ENCODE measurements at regions not wholly inside any gene's neighbourhood (a gene's known extent, or its start where the extent isn't known, plus 50 kb on each side); places are given as distances from the start of the nearest gene placed in this dataset.

DNA sequence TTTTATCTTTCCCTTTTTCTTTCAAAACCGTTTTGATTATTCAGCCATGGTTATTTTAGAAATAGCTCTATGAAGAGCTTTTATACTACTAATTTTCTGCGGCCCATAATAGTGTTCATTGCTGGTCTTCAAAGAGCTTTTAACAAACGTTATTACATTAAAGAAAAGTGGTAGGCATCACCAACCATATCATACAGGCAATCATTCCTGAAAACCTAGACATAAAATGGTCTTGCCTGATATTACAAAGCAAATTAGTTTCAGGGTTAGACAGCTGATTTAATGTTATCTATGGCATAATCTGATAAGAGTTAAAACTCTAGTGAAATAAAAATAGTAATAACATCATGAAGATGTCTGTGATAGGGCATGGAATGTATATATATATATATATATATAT lies 89.7 kb upstream of the CNTN1 start:
- H3K27ac ChIP-seq (ENCODE audit: low read depth in 1 of 2, low read length in 2 of 2), result no peak overlapping the region
- H3K9me3 ChIP-seq (ENCODE audit: control insufficient read depth in 4 of 4, low read length in 3 of 4), result no peaks in the 10 kb centered on the region
- H3K36me3 ChIP-seq (ENCODE audit: control insufficient read depth in 4 of 4, insufficient read depth in 3 of 4, low read depth in 1 of 4, low read length in 3 of 4), result no peaks in the 10 kb centered on the region
- no peak for DNase-seq (ENCODE audit: low spot score)
- H3K4me3 ChIP-seq (ENCODE audit: low read depth in 1 of 3, low read length in 3 of 3), result no peak overlapping the region
- no peaks in the 10 kb centered on the region for H3K4me1 ChIP-seq (ENCODE audit: control insufficient read depth in 4 of 4, insufficient read depth in 4 of 4, low read length in 3 of 4)
- TF ChIP-seq, protein P1, sequence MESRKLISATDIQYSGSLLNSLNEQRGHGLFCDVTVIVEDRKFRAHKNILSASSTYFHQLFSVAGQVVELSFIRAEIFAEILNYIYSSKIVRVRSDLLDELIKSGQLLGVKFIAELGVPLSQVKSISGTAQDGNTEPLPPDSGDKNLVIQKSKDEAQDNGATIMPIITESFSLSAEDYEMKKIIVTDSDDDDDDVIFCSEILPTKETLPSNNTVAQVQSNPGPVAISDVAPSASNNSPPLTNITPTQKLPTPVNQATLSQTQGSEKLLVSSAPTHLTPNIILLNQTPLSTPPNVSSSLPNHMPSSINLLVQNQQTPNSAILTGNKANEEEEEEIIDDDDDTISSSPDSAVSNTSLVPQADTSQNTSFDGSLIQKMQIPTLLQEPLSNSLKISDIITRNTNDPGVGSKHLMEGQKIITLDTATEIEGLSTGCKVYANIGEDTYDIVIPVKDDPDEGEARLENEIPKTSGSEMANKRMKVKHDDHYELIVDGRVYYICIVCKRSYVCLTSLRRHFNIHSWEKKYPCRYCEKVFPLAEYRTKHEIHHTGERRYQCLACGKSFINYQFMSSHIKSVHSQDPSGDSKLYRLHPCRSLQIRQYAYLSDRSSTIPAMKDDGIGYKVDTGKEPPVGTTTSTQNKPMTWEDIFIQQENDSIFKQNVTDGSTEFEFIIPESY (IDR thresholded peaks at IDR 0.05), result no peak
- TF ChIP-seq, protein P2, sequence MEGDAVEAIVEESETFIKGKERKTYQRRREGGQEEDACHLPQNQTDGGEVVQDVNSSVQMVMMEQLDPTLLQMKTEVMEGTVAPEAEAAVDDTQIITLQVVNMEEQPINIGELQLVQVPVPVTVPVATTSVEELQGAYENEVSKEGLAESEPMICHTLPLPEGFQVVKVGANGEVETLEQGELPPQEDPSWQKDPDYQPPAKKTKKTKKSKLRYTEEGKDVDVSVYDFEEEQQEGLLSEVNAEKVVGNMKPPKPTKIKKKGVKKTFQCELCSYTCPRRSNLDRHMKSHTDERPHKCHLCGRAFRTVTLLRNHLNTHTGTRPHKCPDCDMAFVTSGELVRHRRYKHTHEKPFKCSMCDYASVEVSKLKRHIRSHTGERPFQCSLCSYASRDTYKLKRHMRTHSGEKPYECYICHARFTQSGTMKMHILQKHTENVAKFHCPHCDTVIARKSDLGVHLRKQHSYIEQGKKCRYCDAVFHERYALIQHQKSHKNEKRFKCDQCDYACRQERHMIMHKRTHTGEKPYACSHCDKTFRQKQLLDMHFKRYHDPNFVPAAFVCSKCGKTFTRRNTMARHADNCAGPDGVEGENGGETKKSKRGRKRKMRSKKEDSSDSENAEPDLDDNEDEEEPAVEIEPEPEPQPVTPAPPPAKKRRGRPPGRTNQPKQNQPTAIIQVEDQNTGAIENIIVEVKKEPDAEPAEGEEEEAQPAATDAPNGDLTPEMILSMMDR (IDR thresholded peaks at IDR 0.05; ENCODE audit: low read depth, low read length, missing input control), result no peak
- TF ChIP-seq RAD21 (IDR thresholded peaks at IDR 0.05) (no peak), YY1 (IDR thresholded peaks at IDR 0.05) (no peak)
- no peak overlapping the region for H3K9ac ChIP-seq (ENCODE audit: low read depth in 1 of 2, low read length in 2 of 2)
- WGBS, result 49% methylated on average over 3 of the region's 3 CpGs
- peaks cover 0 to 4% (median 0%) of the 10 kb centered on the region in 4 donors for H3K27me3 ChIP-seq (ENCODE audit: control insufficient read depth in 4 of 4, insufficient read depth in 4 of 4, low read length in 3 of 4)

DNA sequence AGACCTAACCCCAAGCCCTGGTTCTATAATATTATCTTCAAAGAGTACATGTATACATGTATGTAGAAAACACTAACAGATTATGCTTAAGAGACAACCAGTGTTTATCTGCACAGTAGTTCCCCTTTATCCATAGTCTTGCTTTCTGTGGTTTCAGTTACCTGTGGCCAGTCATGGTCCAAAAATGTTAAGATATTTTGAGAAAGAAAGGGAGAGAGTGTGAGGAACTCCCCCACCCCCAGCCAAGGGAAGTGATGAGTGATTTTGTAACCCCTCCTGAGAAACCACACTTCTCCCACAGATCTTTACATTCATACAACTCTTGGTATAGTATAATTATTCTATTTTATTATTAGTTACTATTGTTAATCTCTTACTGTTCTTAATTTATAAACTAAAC lies 77.3 kb upstream of the CNTN1 start:
- Histone ChIP-seq H3K36me3 (ENCODE audit: control insufficient read depth in 4 of 4, insufficient read depth in 3 of 4, low read depth in 1 of 4, low read length in 3 of 4) (no peaks in the 10 kb centered on the region), H3K27me3 (ENCODE audit: control insufficient read depth in 4 of 4, insufficient read depth in 4 of 4, low read length in 3 of 4) (no peaks in the 10 kb centered on the region), H3K9me3 (ENCODE audit: control insufficient read depth in 4 of 4, low read length in 3 of 4) (no peaks in the 10 kb centered on the region), H3K9ac (ENCODE audit: low read depth in 1 of 2, low read length in 2 of 2) (no peak overlapping the region), H3K27ac (ENCODE audit: low read depth in 1 of 2, low read length in 2 of 2) (no peak overlapping the region), H3K4me3 (ENCODE audit: low read depth in 1 of 3, low read length in 3 of 3) (no peak overlapping the region), H3K4me1 (ENCODE audit: control insufficient read depth in 4 of 4, insufficient read depth in 4 of 4, low read length in 3 of 4) (no peaks in the 10 kb centered on the region)
- TF ChIP-seq, protein P3, sequence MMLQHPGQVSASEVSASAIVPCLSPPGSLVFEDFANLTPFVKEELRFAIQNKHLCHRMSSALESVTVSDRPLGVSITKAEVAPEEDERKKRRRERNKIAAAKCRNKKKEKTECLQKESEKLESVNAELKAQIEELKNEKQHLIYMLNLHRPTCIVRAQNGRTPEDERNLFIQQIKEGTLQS (IDR thresholded peaks at IDR 0.05), result no peak
- TF ChIP-seq FOXA1 (IDR thresholded peaks at IDR 0.05) (no peak), NR2F2 (IDR thresholded peaks at IDR 0.05) (no peak), EGR1 (IDR thresholded peaks at IDR 0.05; ENCODE audit: low read depth in 2 of 2) (no peak), RXRA (IDR thresholded peaks at IDR 0.05) (no peak), YY1 (IDR thresholded peaks at IDR 0.05) (no peak), TAF1 (conservative IDR thresholded peaks at IDR 0.05) (no peak), HNF4A (conservative IDR thresholded peaks at IDR 0.05) (no peak), SP1 (IDR thresholded peaks at IDR 0.05) (no peak), FOXA2 (IDR thresholded peaks at IDR 0.05) (no peak), JUND (IDR thresholded peaks at IDR 0.05) (no peak)
- TF ChIP-seq, protein P4, sequence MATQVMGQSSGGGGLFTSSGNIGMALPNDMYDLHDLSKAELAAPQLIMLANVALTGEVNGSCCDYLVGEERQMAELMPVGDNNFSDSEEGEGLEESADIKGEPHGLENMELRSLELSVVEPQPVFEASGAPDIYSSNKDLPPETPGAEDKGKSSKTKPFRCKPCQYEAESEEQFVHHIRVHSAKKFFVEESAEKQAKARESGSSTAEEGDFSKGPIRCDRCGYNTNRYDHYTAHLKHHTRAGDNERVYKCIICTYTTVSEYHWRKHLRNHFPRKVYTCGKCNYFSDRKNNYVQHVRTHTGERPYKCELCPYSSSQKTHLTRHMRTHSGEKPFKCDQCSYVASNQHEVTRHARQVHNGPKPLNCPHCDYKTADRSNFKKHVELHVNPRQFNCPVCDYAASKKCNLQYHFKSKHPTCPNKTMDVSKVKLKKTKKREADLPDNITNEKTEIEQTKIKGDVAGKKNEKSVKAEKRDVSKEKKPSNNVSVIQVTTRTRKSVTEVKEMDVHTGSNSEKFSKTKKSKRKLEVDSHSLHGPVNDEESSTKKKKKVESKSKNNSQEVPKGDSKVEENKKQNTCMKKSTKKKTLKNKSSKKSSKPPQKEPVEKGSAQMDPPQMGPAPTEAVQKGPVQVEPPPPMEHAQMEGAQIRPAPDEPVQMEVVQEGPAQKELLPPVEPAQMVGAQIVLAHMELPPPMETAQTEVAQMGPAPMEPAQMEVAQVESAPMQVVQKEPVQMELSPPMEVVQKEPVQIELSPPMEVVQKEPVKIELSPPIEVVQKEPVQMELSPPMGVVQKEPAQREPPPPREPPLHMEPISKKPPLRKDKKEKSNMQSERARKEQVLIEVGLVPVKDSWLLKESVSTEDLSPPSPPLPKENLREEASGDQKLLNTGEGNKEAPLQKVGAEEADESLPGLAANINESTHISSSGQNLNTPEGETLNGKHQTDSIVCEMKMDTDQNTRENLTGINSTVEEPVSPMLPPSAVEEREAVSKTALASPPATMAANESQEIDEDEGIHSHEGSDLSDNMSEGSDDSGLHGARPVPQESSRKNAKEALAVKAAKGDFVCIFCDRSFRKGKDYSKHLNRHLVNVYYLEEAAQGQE (IDR thresholded peaks at IDR 0.05), result no peak
- TF ChIP-seq, protein P2 (IDR thresholded peaks at IDR 0.05; ENCODE audit: low read depth, low read length, missing input control), result no peak
- TF ChIP-seq, protein P1 (IDR thresholded peaks at IDR 0.05), result no peak
- DNase-seq (ENCODE audit: low spot score), result no peak

All from liver (tissue), 8 donors.